NCI-H1930 (cell line): ENCODE measurements at regions not wholly inside any gene's neighbourhood (a gene's known extent, or its start where the extent isn't known, plus 50 kb on each side); places are given as distances from the start of the nearest gene placed in this dataset.
"Not testable (repeated sequence)": the region's sequence is repeated elsewhere in the genome, so short reads cannot be mapped to it uniquely, and the experiment has no call there.

Experiments used
- DNase-seq, 2 experiments: peaks; one replicate each; lab custom pipeline; 2025; lab: John Stamatoyannopoulos, UW

GRCh38 chr10:63783882-63784281 lies 262.7 kb downstream of the REEP3 start:
- no peak for DNase-seq

GRCh38 chr10:63788152-63788821 lies 267.1 kb downstream of the REEP3 start:
- DNase-seq, result no peak

- no peak for DNase-seq
Measured at GRCh38 chr10:63795094-63795860, 274.1 kb downstream of the REEP3 start.

GRCh38 chr10:63798599-63799498 lies 277.6 kb downstream of the REEP3 start:
- DNase-seq, result no peak

GRCh38 chr10:63799521-63800300 lies 278.5 kb downstream of the REEP3 start:
- DNase-seq, result no peak

GRCh38 chr10:63801166-63801565 lies 280.0 kb downstream of the REEP3 start:
- DNase-seq, result no peak

- DNase-seq, result no peak
Measured at GRCh38 chr10:63806330-63806729, 285.1 kb downstream of the REEP3 start.

- DNase-seq, result no peak
Measured at GRCh38 chr10:63812501-63812900, 291.3 kb downstream of the REEP3 start.

GRCh38 chr10:63819753-63820329 lies 298.6 kb downstream of the REEP3 start:
- DNase-seq, result no peak

GRCh38 chr10:63822496-63822895 lies 301.3 kb downstream of the REEP3 start:
- DNase-seq, result no peak

- no peak for DNase-seq
Measured at GRCh38 chr10:63825111-63825510, 303.9 kb downstream of the REEP3 start.

GRCh38 chr10:63825766-63826165 lies 304.6 kb downstream of the REEP3 start:
- no peak for DNase-seq

- not testable (repeated sequence) for DNase-seq
Measured at GRCh38 chr10:63827018-63827417, 305.8 kb downstream of the REEP3 start.

GRCh38 chr10:63829020-63829419 lies 307.8 kb downstream of the REEP3 start:
- no peak for DNase-seq

GRCh38 chr10:63829573-63830149 lies 308.5 kb downstream of the REEP3 start:
- DNase-seq, result no peak

GRCh38 chr10:63832686-63833085 lies 311.5 kb downstream of the REEP3 start:
- DNase-seq, result no peak

GRCh38 chr10:63833411-63834060 lies 312.3 kb downstream of the REEP3 start:
- DNase-seq, result no peak

GRCh38 chr10:63836666-63837442 lies 315.7 kb downstream of the REEP3 start:
- DNase-seq, result no peak

GRCh38 chr10:63841761-63842160 lies 320.6 kb downstream of the REEP3 start:
- no peak for DNase-seq

- no peak for DNase-seq
Measured at GRCh38 chr10:63843107-63843506, 321.9 kb downstream of the REEP3 start.
